ENCODE measurements at regions not wholly inside any gene's neighbourhood (a gene's known extent, or its start where the extent isn't known, plus 50 kb on each side); places are given as distances from the start of the nearest gene placed in this dataset.

DNA sequence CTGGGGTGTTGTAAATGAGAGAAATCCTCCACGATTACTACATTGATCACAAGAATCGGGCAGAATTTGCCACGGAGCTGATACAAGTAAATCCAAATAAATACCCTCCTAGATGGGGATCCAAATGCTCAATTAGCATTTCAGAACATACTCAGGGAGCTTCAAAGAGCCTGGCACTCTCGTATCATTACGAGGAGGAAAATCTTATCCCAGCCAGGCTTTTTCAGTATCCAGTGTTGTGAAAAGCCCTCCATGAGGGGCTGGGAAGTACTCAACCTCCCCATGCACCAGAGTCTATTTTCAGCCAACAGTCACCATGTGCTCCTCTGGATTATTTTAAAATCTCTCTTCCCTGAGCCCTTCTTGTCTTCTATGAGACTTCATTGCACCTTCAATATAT lies 122.6 kb upstream of the ARRDC4 start:
- TF ChIP-seq, protein P1, sequence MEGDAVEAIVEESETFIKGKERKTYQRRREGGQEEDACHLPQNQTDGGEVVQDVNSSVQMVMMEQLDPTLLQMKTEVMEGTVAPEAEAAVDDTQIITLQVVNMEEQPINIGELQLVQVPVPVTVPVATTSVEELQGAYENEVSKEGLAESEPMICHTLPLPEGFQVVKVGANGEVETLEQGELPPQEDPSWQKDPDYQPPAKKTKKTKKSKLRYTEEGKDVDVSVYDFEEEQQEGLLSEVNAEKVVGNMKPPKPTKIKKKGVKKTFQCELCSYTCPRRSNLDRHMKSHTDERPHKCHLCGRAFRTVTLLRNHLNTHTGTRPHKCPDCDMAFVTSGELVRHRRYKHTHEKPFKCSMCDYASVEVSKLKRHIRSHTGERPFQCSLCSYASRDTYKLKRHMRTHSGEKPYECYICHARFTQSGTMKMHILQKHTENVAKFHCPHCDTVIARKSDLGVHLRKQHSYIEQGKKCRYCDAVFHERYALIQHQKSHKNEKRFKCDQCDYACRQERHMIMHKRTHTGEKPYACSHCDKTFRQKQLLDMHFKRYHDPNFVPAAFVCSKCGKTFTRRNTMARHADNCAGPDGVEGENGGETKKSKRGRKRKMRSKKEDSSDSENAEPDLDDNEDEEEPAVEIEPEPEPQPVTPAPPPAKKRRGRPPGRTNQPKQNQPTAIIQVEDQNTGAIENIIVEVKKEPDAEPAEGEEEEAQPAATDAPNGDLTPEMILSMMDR (IDR thresholded peaks at IDR 0.05; ENCODE audit: low read length), result no peak
- TF ChIP-seq EZH2phosphoT487 (IDR thresholded peaks at IDR 0.05; ENCODE audit: low read length) (no peak), EZH2 (optimal IDR thresholded peaks at IDR 0.05; ENCODE audit: low read depth, low read length) (no peak)
- DNase-seq, result no peak
- H3K9ac ChIP-seq (ENCODE audit: low read length), result no peak overlapping the region
- H3K4me2 ChIP-seq (ENCODE audit: low read depth, low read length), result no peak overlapping the region
- no peaks in the 10 kb centered on the region for H3F3A ChIP-seq (ENCODE audit: insufficient read depth, low read length)
- H3K79me2 ChIP-seq (ENCODE audit: low read length), result no peaks in the 10 kb centered on the region
- no peak overlapping the region for H3K4me3 ChIP-seq (ENCODE audit: low read length)
- H3K4me1 ChIP-seq (ENCODE audit: low read length), result no peaks in the 10 kb centered on the region
- H3K9me3 ChIP-seq (replicated peaks; ENCODE audit: insufficient read depth, low read length), result no peaks in the 10 kb centered on the region
- H4K20me1 ChIP-seq (ENCODE audit: insufficient read depth, low read length), result no peaks in the 10 kb centered on the region
- H3K27me3 ChIP-seq (replicated peaks; ENCODE audit: insufficient read depth, low read length), result no peaks in the 10 kb centered on the region
- no peaks in the 10 kb centered on the region for H3K36me3 ChIP-seq (replicated peaks; ENCODE audit: insufficient read depth, low read length)
- no peaks in the 10 kb centered on the region for H3K9me2 ChIP-seq (replicated peaks; ENCODE audit: insufficient read depth, low read length)
- H3K27ac ChIP-seq (ENCODE audit: low read length), result no peak overlapping the region
- H2AFZ ChIP-seq (ENCODE audit: low read length), result no peak overlapping the region

DNA sequence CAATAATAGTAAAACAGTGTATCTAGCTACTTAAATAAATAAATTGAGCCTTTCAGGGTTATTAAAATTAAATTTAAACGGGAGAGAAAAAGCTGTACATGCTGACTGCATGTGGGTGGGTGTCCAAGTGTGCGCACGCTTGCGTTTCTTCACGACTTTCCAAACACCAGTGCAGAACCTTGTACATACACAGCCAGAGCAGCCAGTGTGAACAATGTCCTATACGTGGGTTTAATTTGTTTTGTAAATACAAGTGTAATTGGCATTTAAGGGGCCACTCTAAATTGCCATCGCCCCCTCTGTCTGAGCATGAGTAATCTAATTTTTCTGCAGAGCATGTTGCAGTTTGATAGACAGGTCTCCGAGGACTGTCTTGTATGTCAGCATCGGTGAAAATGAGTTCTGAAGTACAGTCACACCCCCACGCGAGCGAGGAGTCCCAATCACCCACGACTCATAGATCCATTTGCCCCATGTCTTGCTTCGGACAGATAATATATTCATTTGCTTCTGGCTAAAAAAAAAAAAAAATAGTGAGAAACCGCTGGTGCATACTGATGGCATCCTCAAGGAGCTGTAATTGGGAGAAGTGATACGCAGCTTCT lies 121.8 kb upstream of the ARRDC4 start:
- H3K9me2 ChIP-seq (replicated peaks; ENCODE audit: insufficient read depth, low read length), result no peaks in the 10 kb centered on the region
- TF ChIP-seq EZH2 (optimal IDR thresholded peaks at IDR 0.05; ENCODE audit: low read depth, low read length), result no peak
- H3K4me1 ChIP-seq (ENCODE audit: low read length), result no peaks in the 10 kb centered on the region
- no peaks in the 10 kb centered on the region for H3F3A ChIP-seq (ENCODE audit: insufficient read depth, low read length)
- no peak for DNase-seq
- H3K27me3 ChIP-seq (replicated peaks; ENCODE audit: insufficient read depth, low read length), result no peaks in the 10 kb centered on the region
- H3K36me3 ChIP-seq (replicated peaks; ENCODE audit: insufficient read depth, low read length), result no peaks in the 10 kb centered on the region
- no peaks in the 10 kb centered on the region for H4K20me1 ChIP-seq (ENCODE audit: insufficient read depth, low read length)
- no peak overlapping the region for H3K9ac ChIP-seq (ENCODE audit: low read length)
- H2AFZ ChIP-seq (ENCODE audit: low read length), result no peak overlapping the region
- H3K27ac ChIP-seq (ENCODE audit: low read length), result no peak overlapping the region
- no peak overlapping the region for H3K4me2 ChIP-seq (ENCODE audit: low read depth, low read length)
- H3K9me3 ChIP-seq (replicated peaks; ENCODE audit: insufficient read depth, low read length), result no peaks in the 10 kb centered on the region
- no peak overlapping the region for H3K4me3 ChIP-seq (ENCODE audit: low read length)
- H3K79me2 ChIP-seq (ENCODE audit: low read length), result no peaks in the 10 kb centered on the region

DNA sequence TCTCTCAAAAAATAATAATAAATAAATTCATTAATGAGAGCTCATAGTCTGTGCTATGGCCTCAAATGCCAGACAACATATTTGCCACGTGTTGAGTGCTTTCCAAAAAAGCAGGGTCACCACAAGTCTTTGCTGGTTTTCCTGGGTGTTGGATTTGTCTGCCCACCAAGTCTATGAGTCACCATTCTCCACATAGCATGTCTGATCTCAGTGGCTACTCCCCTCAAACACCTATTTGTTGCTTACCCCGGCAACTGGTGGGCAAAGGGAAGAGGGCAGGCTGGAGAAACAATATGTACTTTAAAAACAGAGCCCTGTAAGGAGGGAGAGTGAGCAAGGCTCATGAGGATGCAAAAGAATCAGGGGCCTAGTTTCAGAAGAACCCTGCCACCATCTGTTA lies 120.0 kb upstream of the ARRDC4 start:
- DNase-seq, result no peak

DNA sequence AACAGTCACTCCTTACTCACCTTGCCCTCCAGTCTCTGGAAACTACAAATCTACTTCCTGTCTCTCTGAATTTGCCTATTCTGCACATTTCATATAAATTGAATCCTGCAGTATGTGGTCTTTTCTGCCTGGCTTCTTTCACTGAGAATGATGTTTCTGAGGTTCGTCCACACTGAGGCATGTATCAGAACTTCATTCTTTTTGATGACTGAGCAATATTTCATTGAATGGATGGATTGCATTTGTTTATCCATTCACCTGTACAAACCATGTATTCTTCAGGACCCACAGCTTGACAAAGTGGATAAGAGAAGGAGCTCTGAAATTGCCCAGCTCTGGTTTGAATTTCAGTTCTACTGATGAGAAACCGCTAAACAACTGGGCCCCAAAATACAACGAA lies 118.9 kb upstream of the ARRDC4 start:
- H3F3A ChIP-seq (ENCODE audit: insufficient read depth, low read length), result no peaks in the 10 kb centered on the region
- DNase-seq, result no peak
- TF ChIP-seq, protein P1 (IDR thresholded peaks at IDR 0.05; ENCODE audit: low read length), result no peak
- TF ChIP-seq EZH2 (optimal IDR thresholded peaks at IDR 0.05; ENCODE audit: low read depth, low read length) (no peak), EZH2phosphoT487 (IDR thresholded peaks at IDR 0.05; ENCODE audit: low read length) (no peak)
- no peak overlapping the region for H3K4me3 ChIP-seq (ENCODE audit: low read length)
- no peak overlapping the region for H3K4me2 ChIP-seq (ENCODE audit: low read depth, low read length)
- no peaks in the 10 kb centered on the region for H3K9me2 ChIP-seq (replicated peaks; ENCODE audit: insufficient read depth, low read length)
- no peaks in the 10 kb centered on the region for H3K36me3 ChIP-seq (replicated peaks; ENCODE audit: insufficient read depth, low read length)
- H3K27me3 ChIP-seq (replicated peaks; ENCODE audit: insufficient read depth, low read length), result no peaks in the 10 kb centered on the region
- no peaks in the 10 kb centered on the region for H3K4me1 ChIP-seq (ENCODE audit: low read length)
- no peak overlapping the region for H3K9ac ChIP-seq (ENCODE audit: low read length)
- no peaks in the 10 kb centered on the region for H4K20me1 ChIP-seq (ENCODE audit: insufficient read depth, low read length)
- no peak overlapping the region for H2AFZ ChIP-seq (ENCODE audit: low read length)
- no peaks in the 10 kb centered on the region for H3K79me2 ChIP-seq (ENCODE audit: low read length)
- H3K9me3 ChIP-seq (replicated peaks; ENCODE audit: insufficient read depth, low read length), result no peaks in the 10 kb centered on the region
- no peak overlapping the region for H3K27ac ChIP-seq (ENCODE audit: low read length)

More for the DNA sequence above, 120.0 kb upstream of the ARRDC4 start:
- Histone ChIP-seq H3K4me2 (ENCODE audit: low read depth, low read length) (no peak overlapping the region), H3K9me3 (replicated peaks; ENCODE audit: insufficient read depth, low read length) (no peaks in the 10 kb centered on the region), H4K20me1 (ENCODE audit: insufficient read depth, low read length) (no peaks in the 10 kb centered on the region), H3F3A (ENCODE audit: insufficient read depth, low read length) (no peaks in the 10 kb centered on the region), H3K27me3 (replicated peaks; ENCODE audit: insufficient read depth, low read length) (no peaks in the 10 kb centered on the region), H3K9ac (ENCODE audit: low read length) (no peak overlapping the region), H3K79me2 (ENCODE audit: low read length) (no peaks in the 10 kb centered on the region), H2AFZ (ENCODE audit: low read length) (no peak overlapping the region), H3K9me2 (replicated peaks; ENCODE audit: insufficient read depth, low read length) (no peaks in the 10 kb centered on the region), H3K4me3 (ENCODE audit: low read length) (no peak overlapping the region), H3K36me3 (replicated peaks; ENCODE audit: insufficient read depth, low read length) (no peaks in the 10 kb centered on the region), H3K4me1 (ENCODE audit: low read length) (no peaks in the 10 kb centered on the region), H3K27ac (ENCODE audit: low read length) (no peak overlapping the region)
- TF ChIP-seq EZH2 (optimal IDR thresholded peaks at IDR 0.05; ENCODE audit: low read depth, low read length) (no peak), EZH2phosphoT487 (IDR thresholded peaks at IDR 0.05; ENCODE audit: low read length) (no peak)
- TF ChIP-seq, protein P1 (IDR thresholded peaks at IDR 0.05; ENCODE audit: low read length), result no peak

All from MM.1S (cell line).